HG02885 (cell line): ENCODE measurements at regions not wholly inside any gene's neighbourhood (a gene's known extent, or its start where the extent isn't known, plus 50 kb on each side); places are given as distances from the start of the nearest gene placed in this dataset.
A peak's percentile ranks its signal among the peaks of the same experiment; 100 is the strongest.
"Not testable (repeated sequence)": the region's sequence is repeated elsewhere in the genome, so short reads cannot be mapped to it uniquely, and the experiment has no call there.

ENCODE experiments used
- ATAC-seq: cut with Tn5 transposase; IDR thresholded peaks from one replicate; pipeline ENCODE4 v1.9.1; 2021; ENCODE audit warnings: mild to moderate bottlenecking; ENCODE audit not compliant: unreplicated experiment, poor library complexity

- ATAC-seq = no peak
These were observed 177.1 kb downstream of the RNF144A start for GRCh38 chr2:7094231-7094741.

DNA sequence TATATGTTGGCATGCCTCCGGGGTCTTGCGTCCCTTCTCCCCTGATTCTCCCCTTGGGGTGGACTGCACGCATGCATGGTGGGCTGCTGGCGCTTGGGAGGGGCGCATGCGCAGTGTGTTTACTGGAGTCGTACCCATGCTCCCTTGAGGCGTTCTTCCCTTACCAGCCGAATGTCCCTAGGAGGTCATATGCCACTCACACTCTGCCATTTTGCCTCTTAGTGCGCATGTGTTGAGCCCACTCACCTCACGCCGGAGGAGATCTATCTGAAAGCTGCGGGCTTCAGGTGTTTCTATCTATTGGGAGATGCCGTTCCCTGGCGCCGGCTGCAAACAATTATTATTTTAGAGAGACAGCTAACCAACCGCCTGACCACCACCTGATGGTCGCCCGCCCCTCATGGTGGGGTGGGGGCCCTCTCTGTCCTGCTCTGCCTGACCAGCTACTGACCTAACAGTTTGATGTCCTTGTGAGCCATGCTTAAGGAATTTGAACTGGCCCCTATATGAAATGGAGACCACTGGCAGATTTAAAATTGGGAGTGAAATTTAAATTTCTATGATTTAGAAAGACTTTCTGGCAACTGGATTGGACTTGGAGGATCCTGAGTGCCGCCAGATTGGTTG, 179.6 kb downstream of the RNF144A start:
- peak; percentile 3 for ATAC-seq

DNA sequence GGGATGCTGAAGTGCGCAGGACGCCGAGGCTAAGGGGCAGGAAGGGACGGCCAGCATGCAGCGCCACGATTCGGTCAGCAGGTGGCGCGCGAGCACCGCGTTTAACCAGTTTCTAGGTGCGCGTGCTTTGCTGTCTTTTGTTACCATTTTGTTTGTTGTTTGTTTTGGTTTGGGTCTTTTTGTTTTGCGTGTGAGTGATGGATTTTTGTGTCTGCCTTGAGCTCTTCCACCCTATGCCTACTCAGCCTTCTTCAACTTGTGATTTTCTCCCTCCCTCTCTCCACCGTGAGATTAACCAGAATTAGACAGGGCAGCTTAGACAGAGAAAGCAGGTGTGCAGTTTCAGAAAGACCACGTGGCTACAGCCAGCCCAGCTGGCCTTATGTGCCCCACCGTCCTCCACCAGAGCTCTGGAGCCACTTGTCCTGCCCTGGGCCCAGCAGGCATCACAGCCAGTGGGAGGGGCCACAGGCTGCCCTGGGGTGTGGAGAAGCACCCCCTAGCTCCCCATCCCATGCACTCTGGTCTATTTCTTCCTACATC, 180.2 kb downstream of the RNF144A start:
- peak; percentile 94 for ATAC-seq

- ATAC-seq = no peak
These were observed 181.6 kb downstream of the RNF144A start for GRCh38 chr2:7098816-7099215.

- not testable (repeated sequence) for ATAC-seq
These were observed 182.5 kb downstream of the RNF144A start for GRCh38 chr2:7099687-7100086.

DNA sequence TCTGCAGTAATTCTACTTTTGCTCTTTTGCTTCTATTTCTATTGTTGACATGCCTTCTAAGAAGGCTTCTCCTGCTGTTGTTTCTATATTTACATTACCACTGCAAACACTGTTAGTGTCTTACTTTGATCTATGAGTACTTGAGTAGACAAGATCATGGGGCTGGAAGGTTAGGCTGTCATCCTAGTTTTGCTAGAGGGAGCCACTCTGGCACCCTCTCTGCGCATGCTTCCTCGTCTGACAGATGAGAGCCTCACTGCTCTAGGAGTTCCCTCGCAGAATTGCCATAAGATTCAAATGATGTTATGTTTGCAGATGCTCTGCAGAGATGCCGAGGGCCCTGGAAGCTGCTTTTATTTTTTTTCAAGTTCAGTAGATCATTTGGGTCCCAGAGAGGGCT, 185.6 kb downstream of the RNF144A start:
- ATAC-seq = no peak

GRCh38 chr2:7108792-7109532, 191.8 kb downstream of the RNF144A start:
- ATAC-seq = no peak

- ATAC-seq = no peak
These were observed 192.3 kb downstream of the RNF144A start for GRCh38 chr2:7109533-7109885.

DNA sequence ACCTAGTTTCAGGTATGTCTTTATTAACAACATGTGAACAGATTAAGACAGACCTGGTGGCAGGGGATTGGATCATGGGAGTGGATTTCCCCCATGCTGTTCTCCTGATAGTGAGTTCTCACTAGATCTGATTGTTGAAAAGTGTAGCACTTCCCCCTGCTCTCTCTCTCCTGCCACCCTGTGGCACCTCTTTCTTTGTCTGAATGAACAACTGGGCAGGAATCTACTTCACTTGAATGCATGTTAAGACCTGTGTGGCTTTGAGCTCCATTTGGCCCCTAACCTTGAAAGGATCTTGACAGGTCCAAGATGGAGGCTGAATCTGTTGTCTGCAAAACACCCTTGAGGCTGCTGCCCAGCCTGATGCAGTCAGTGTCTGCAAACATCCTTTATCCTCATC, 194.4 kb downstream of the RNF144A start:
- ATAC-seq = no peak

DNA sequence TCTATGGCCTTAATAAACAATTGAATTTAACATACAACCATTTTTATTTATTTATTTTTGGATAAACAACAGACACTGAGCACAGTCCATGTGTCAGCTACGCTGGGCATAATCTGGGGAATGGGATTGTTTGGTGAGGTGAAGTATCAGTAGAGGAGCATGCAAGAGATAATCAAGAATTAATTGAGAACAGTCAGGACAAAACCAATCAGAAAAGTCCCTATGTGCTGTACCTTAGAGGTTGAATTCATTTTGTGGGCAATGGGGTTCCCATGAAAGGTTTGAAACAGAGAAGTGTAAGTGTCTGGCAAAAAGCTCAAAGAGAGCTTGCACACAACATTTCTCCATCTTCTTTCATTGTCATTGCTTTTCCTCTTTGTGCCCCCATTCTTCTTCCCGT, 198.2 kb downstream of the RNF144A start:
- ATAC-seq = no peak

DNA sequence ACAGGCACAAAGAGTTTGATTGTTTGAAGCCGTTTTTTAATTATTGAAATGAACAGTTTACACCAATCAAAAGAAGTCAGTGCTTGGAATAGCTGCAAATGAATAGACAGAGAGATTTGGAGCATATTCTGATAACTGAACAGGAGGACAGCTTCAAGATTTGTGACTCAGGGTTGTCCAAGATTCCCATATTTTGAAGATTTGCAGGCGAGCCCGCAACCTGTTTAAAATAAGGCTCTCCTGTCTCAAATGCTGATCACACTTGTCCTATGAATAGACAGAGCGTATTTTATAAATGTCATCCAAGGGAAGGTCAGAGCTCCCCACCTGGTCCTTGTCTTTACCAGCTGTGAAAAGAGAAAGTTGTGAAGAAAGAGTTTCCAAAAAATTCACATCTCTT, 198.7 kb downstream of the RNF144A start:
- ATAC-seq = no peak

DNA sequence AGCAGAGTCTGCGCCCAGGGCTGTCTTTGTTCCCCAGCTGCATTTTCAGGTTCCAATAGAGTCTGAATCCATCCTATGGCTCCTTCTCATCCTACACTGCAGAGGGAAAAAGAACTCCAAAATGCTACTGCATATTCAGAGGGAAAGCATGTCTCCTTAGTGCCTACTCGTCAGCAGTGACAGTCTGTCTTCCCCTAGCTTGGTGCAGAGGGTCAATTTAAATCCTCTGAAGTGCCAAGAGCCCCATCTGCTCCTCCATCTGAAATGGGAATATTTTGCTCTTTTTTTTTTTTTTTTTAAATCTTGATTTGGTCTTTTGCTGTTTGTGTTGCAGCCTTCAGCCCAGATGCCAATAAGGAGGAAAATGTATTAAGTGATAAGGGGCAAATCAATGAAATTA, 199.3 kb downstream of the RNF144A start:
- no peak for ATAC-seq

DNA sequence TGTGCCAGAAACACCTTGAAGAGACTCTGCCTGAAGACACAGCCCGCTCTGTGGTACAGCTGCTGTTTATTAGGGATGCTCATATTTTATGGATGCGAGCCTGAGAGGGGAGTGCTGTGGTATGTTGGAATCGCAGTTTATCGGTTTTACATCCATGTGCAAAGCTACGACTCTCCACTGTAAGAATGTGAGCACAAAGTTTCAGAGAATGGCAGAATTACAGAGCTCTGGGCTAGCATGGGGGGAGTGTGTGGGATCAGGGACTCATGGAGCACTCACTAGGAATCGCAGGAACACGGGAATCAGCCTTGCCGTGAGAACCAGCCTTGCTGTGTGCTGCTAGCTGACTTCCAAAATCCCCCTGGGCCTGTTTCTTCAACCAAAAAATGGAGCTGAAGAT, 199.9 kb downstream of the RNF144A start:
- no peak for ATAC-seq

DNA sequence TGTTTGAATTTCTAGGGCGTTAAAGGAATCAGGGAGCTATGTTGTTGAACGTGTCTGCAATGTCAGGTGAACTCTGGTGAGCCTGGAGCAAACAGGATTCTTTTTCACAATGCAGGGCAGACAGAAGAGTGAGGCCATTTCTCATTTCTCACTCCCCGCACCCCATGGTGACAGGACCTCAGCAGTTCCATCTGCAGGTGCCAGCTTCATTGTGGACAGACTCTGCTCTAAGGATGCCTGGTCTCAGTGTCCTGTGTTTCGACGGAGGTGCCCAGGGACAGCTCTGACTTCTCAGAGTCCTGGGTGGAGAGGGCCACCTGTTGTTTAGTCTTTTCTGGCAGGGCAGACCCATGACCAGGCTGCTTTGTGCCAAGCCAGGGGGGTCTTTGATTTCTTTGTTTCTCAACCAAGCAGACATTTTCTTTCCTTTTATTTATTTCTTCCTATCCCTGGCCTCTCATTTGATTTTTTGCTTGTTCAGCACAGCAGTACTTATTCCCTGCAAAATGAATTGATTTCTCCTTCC, 201.5 kb downstream of the RNF144A start:
- ATAC-seq = no peak

DNA sequence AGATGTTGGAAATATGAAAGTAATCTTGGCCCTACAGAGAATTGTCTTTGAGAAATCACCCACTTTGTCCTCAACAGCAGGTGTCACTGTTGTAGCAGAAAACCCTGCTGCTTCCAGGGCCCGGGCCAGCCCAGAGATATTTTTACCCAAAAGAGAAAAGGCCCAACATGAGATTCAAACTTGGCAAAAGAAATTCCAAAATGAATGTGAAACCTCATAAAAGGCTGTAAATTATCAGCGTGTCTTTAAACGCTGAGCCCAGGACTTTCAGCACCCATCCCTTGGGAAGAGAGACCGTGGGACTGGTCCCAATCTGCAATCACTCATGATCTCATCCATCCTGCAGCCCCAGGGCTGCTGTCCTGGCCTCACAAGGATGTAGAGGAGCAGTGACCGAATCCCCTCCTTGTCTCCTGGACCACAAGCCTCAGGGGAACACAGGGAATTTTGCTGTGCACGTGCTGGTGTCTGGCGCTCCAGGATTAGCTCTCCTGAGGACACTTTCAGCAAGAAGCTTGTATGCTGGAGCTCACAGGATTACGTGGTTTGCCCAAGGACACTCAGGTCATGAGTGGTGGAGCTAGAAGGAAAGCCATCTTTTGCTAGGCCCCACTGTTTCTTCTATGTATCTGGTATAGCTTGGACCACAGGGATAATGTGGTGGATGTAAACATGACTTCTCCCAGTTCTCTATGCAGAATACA, 202.1 kb downstream of the RNF144A start:
- no peak for ATAC-seq

- ATAC-seq = no peak
These were observed 204.6 kb downstream of the RNF144A start for GRCh38 chr2:7121851-7122250.

- ATAC-seq = no peak
These were observed 209.9 kb downstream of the RNF144A start for GRCh38 chr2:7127156-7127555.

- no peak for ATAC-seq
These were observed 210.5 kb downstream of the RNF144A start for GRCh38 chr2:7127687-7128086.

- no peak for ATAC-seq
These were observed 214.0 kb downstream of the RNF144A start for GRCh38 chr2:7131261-7131660.

GRCh38 chr2:7132753-7133152, 215.5 kb downstream of the RNF144A start:
- ATAC-seq = no peak

DNA sequence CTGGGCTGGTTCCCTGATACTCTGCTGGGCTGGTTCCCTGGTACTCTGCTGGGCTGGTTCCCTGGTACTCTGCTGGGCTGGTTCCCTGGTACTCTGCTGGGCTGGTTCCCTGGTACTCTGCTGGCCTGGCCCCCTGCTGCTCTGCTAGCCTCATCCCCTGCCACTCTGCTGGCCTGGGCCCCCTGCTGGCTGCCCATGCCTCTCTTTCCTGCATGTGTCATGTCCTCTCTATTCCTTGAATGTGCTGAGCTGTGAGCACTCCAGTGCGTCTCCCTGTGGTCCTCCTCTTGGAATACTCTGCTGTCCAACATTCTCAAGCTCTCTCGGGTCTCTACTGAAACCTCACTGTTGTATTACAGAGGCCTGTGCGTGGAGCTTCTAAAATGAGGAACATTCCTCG, 216.3 kb downstream of the RNF144A start:
- ATAC-seq = no peak
